ENCODE measurements at regions not wholly inside any gene's neighbourhood (a gene's known extent, or its start where the extent isn't known, plus 50 kb on each side); places are given as distances from the start of the nearest gene placed in this dataset.

- WGBS, 2 donors: 89 to 94% methylated on average over 13 to 16 of the region's 16 CpGs
- no peaks in the 10 kb centered on the region for H3K27me3 ChIP-seq
Observed at GRCh38 chr20:59466107-59466815, 138.1 kb upstream of the PHACTR3 start.

GRCh38 chr20:59468831-59469230 lies 135.5 kb upstream of the PHACTR3 start:
- intact Hi-C loops (cut with DNase I; ENCODE audit: low total_unique reads): no loop called here
- Histone ChIP-seq H3K36me3 (ENCODE audit: low read depth, missing control alignments) (no peaks in the 10 kb centered on the region), H3K9me3 (no peaks in the 10 kb centered on the region), H3K4me3 (no peak overlapping the region), H3K27me3 (no peaks in the 10 kb centered on the region), H3K4me1 (peaks cover 3% of the 10 kb centered on the region), H3K27ac (no peak overlapping the region)
- DNase-seq: no peak
- TF ChIP-seq CTCF (IDR thresholded peaks at IDR 0.05): no peak
- TF ChIP-seq POLR2A (IDR thresholded peaks at IDR 0.05): no peak
- 88 to 92% methylated on average over 4 to 5 of the region's 5 CpGs for WGBS, 2 donors

More at GRCh38 chr20:59466107-59466815, 138.1 kb upstream of the PHACTR3 start:
- TF ChIP-seq CTCF (IDR thresholded peaks at IDR 0.05) (no peak), POLR2A (IDR thresholded peaks at IDR 0.05) (no peak)
- no peak overlapping the region for H3K27ac ChIP-seq
- H3K4me1 ChIP-seq: peaks cover 6% of the 10 kb centered on the region
- no peaks in the 10 kb centered on the region for H3K9me3 ChIP-seq
- intact Hi-C loops (cut with DNase I; ENCODE audit: low total_unique reads): no loop called here
- no peak for DNase-seq
- no peaks in the 10 kb centered on the region for H3K36me3 ChIP-seq (ENCODE audit: low read depth, missing control alignments)
- no peak overlapping the region for H3K4me3 ChIP-seq

GRCh38 chr20:59469267-59470252 lies 134.8 kb upstream of the PHACTR3 start:
- peak; percentile 32 for DNase-seq
- H3K4me3 ChIP-seq: peak overlapping the region in 1 of 2 donors; percentile 47
- intact Hi-C loops (cut with DNase I; ENCODE audit: low total_unique reads): no loop called here
- TF ChIP-seq POLR2A (IDR thresholded peaks at IDR 0.05): no peak
- no peak for TF ChIP-seq CTCF (IDR thresholded peaks at IDR 0.05)
- H3K27ac ChIP-seq: no peak overlapping the region
- H3K27me3 ChIP-seq: no peaks in the 10 kb centered on the region
- WGBS, 2 donors: 43 to 68% methylated on average over 27 to 34 of the region's 34 CpGs
- peaks cover 3% of the 10 kb centered on the region for H3K4me1 ChIP-seq
- no peaks in the 10 kb centered on the region for H3K36me3 ChIP-seq (ENCODE audit: low read depth, missing control alignments)
- H3K9me3 ChIP-seq: no peaks in the 10 kb centered on the region

- Histone ChIP-seq H3K4me1 (peaks cover 3% of the 10 kb centered on the region), H3K4me3 (peak overlapping the region in 1 of 2 donors; percentile 47), H3K9me3 (no peaks in the 10 kb centered on the region), H3K27ac (no peak overlapping the region), H3K36me3 (ENCODE audit: low read depth, missing control alignments) (no peaks in the 10 kb centered on the region), H3K27me3 (no peaks in the 10 kb centered on the region)
- TF ChIP-seq POLR2A (IDR thresholded peaks at IDR 0.05) (no peak), CTCF (IDR thresholded peaks at IDR 0.05) (no peak)
- DNase-seq: no peak
- intact Hi-C loops (cut with DNase I; ENCODE audit: low total_unique reads): no loop called here
- 62 to 77% methylated on average over 19 to 20 of the region's 20 CpGs for WGBS, 2 donors
Observed at GRCh38 chr20:59470521-59470920, 133.8 kb upstream of the PHACTR3 start.

Measured in testis (tissue), 2 donors.